Calu3 (cell line): ENCODE measurements at regions not wholly inside any gene's neighbourhood (a gene's known extent, or its start where the extent isn't known, plus 50 kb on each side); places are given as distances from the start of the nearest gene placed in this dataset.
A peak's percentile ranks its signal among the peaks of the same experiment; 100 is the strongest.

ENCODE experiments used
- BruUV-seq: library from RNA; stranded (reverse); fragments of 400-500 nt; replicated peaks from 2 replicates; lab custom pipeline; 2021; lab: Mats Ljungman, UMichigan
- CTCF ChIA-PET: fragments of 300-600 bp; sonication (Branson Sonifier 250); formaldehyde crosslinking; loops from one replicate; lab custom pipeline; 2022; ENCODE audit warnings: antibody characterized with exemption; lab: Charles Lee
- DNase-seq: peaks from one replicate; pipeline ENCODE4 v3.0.0; 2022
- H3K27ac Mint-ChIP-seq: one replicate; pipeline ENCODE4 v1.8.0; 2022; ENCODE audit warnings: mixed read lengths; ENCODE audit not compliant: unreplicated experiment
- H3K27me3 Mint-ChIP-seq: one replicate; pipeline ENCODE4 v1.8.0; 2022; ENCODE audit warnings: mixed read lengths; ENCODE audit not compliant: unreplicated experiment
- H3K36me3 Mint-ChIP-seq: one replicate; pipeline ENCODE4 v1.8.0; 2022; ENCODE audit warnings: mild to moderate bottlenecking, moderate library complexity, mixed read lengths; ENCODE audit not compliant: insufficient read depth, unreplicated experiment
- H3K4me1 Mint-ChIP-seq: one replicate; pipeline ENCODE4 v1.8.0; 2022; ENCODE audit warnings: mild to moderate bottlenecking, low read depth, mixed read lengths; ENCODE audit not compliant: unreplicated experiment
- H3K4me3 Mint-ChIP-seq: one replicate; pipeline ENCODE4 v1.8.0; 2022; ENCODE audit warnings: mild to moderate bottlenecking, low read depth, moderate library complexity, mixed read lengths; ENCODE audit not compliant: unreplicated experiment
- H3K9me3 Mint-ChIP-seq: one replicate; pipeline ENCODE4 v1.8.0; 2022; ENCODE audit warnings: low read depth, mixed read lengths; ENCODE audit not compliant: unreplicated experiment
- intact Hi-C: fragments of 100-400 bp; cut with micrococcal nuclease; formaldehyde crosslinking; loops from one replicate; pipeline ENCODE4 v1.10.0; 2022; ENCODE audit not compliant: unreplicated experiment
- TF ChIP-seq, protein P1 (sequence below): fragments of 200-600 bp; IDR thresholded peaks from one replicate; pipeline ENCODE4 v1.8.0; 2022; ENCODE audit warnings: antibody characterized with exemption; ENCODE audit not compliant: unreplicated experiment

DNA sequence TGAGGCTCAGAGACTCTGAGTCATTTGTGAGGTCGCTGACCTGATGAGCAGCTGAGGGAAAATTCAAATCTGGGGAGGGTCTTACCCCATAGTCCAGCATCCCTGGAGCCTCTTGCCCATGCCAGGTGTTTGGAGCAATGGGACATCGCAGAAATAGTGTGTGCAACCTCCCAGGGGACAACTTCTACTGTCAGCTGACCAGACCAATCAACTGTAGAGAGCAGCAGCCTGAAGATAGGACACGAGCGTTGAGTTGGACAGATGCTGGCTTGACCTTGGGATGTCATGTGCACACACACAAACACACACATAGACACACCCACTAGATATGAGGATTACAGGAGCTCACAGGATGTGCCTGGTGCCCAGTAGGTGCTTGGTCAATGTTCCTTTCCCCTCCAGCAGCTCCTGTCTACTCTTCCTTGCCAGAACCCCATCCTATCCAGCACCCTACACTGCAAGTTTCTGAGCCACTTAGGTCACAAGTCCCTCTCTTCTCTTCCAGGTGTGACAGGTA, 59.1 kb upstream of the MPEG1 start:
- H3K27ac Mint-ChIP-seq, result peak overlapping the region; percentile 64
- no peaks in the 10 kb centered on the region for H3K27me3 Mint-ChIP-seq
- CTCF ChIA-PET, result interaction anchor here (2.3 kb wide), 1 partner anchor 9 kb away, joined by 11 read pairs; no protein-coding TSS in a partner anchor
- BruUV-seq, result no TSS peak
- DNase-seq, result no peak
- peaks cover 8% of the 10 kb centered on the region for H3K36me3 Mint-ChIP-seq
- peaks cover 66% of the 10 kb centered on the region for H3K4me1 Mint-ChIP-seq
- H3K4me3 Mint-ChIP-seq, result no peak overlapping the region
- no peaks in the 10 kb centered on the region for H3K9me3 Mint-ChIP-seq
- intact Hi-C loops, result no loop called here
- TF ChIP-seq, protein P1, sequence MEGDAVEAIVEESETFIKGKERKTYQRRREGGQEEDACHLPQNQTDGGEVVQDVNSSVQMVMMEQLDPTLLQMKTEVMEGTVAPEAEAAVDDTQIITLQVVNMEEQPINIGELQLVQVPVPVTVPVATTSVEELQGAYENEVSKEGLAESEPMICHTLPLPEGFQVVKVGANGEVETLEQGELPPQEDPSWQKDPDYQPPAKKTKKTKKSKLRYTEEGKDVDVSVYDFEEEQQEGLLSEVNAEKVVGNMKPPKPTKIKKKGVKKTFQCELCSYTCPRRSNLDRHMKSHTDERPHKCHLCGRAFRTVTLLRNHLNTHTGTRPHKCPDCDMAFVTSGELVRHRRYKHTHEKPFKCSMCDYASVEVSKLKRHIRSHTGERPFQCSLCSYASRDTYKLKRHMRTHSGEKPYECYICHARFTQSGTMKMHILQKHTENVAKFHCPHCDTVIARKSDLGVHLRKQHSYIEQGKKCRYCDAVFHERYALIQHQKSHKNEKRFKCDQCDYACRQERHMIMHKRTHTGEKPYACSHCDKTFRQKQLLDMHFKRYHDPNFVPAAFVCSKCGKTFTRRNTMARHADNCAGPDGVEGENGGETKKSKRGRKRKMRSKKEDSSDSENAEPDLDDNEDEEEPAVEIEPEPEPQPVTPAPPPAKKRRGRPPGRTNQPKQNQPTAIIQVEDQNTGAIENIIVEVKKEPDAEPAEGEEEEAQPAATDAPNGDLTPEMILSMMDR, result no peak

GRCh38 chr11:59271247-59271755, 58.6 kb upstream of the MPEG1 start:
- Mint-ChIP-seq H3K36me3 (peaks cover 8% of the 10 kb centered on the region), H3K27me3 (no peaks in the 10 kb centered on the region), H3K4me1 (peaks cover 69% of the 10 kb centered on the region), H3K4me3 (no peak overlapping the region), H3K27ac (peak overlapping the region; percentile 64), H3K9me3 (no peaks in the 10 kb centered on the region)
- DNase-seq, result no peak
- TF ChIP-seq, protein P1, result no peak
- intact Hi-C loops, result no loop called here
- BruUV-seq, result no TSS peak
- CTCF ChIA-PET, result interaction anchor here (2.3 kb wide), 1 partner anchor 8 kb away, joined by 11 read pairs; no protein-coding TSS in a partner anchor

DNA sequence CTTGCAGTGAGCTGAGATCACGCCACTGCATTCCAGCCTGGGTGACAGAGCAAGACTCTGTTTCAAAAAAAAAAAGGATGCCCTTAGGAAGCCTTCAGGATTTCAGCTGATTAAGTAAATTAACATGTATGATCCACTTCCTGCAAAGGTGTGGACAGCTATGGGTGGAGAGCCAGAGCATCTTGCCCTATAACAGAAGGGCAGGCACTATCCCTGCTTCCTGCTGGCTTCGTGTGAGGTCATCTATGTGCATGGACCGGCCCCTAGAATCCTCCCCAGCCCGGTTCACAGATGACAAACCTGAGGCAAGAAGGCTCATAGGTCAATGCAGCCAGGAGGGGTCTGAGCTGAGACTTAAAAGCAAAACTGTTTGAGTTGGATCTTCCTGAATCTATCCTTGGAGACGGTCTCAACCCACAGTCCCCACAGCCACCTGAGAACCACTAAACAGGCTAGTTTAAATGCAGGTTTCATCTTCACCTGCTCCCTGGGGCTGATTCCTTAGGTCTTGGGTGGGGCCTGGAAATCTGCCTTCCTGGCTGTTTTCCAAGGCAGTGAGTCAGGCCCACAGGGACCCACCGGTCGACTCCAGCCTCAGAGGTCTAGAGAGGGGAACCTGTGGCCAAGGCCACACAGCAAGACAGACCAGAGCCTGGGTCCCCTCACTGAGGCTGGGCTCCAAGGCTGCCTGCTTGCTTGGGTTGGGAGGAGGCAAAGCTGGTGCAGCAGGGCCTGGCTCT, 55.2 kb upstream of the MPEG1 start:
- CTCF ChIA-PET, result interaction anchor here (0.6 to 1.2 kb wide), 3 partner anchors 19 to 265 kb away, joined by 3 to 11 read pairs (median 4); no protein-coding TSS in a partner anchor
- H3K36me3 Mint-ChIP-seq, result peaks cover 8% of the 10 kb centered on the region
- H3K9me3 Mint-ChIP-seq, result no peaks in the 10 kb centered on the region
- no peaks in the 10 kb centered on the region for H3K27me3 Mint-ChIP-seq
- intact Hi-C loops, result no loop called here
- peak overlapping the region; percentile 24 for H3K27ac Mint-ChIP-seq
- no TSS peak for BruUV-seq
- H3K4me3 Mint-ChIP-seq, result no peak overlapping the region
- TF ChIP-seq, protein P1, result no peak
- H3K4me1 Mint-ChIP-seq, result peaks cover 57% of the 10 kb centered on the region
- peak; percentile 57 for DNase-seq

DNA sequence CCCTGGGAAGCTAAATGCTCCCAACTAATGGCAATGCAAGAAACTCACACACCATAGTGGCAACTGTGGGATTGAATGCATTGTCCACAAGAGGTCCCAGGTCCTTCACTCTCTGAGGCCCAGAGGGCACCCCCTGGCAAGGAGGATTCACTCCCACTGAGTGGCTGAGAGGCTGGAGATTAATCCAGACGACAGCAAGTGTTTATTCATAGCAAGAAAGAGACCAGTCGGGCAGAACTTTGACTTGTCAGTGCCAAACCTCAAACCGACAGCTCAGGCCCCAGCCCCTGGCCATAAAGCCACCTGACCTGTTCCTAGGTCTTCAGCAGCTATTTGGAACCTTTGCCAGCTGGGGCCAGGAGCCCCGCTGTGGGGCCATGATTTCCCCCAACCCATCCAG, 54.5 kb upstream of the MPEG1 start:
- peaks cover 50% of the 10 kb centered on the region for H3K4me1 Mint-ChIP-seq
- intact Hi-C loops, result no loop called here
- H3K9me3 Mint-ChIP-seq, result no peaks in the 10 kb centered on the region
- no peak for DNase-seq
- BruUV-seq, result no TSS peak
- CTCF ChIA-PET, result interaction anchor here (0.6 to 1.2 kb wide), 3 partner anchors 19 to 266 kb away, joined by 3 to 11 read pairs (median 4); no protein-coding TSS in a partner anchor
- H3K27ac Mint-ChIP-seq, result no peak overlapping the region
- no peaks in the 10 kb centered on the region for H3K27me3 Mint-ChIP-seq
- H3K36me3 Mint-ChIP-seq, result peaks cover 8% of the 10 kb centered on the region
- TF ChIP-seq, protein P1, result no peak
- H3K4me3 Mint-ChIP-seq, result no peak overlapping the region
